HG03378 (cell line): ENCODE measurements at regions not wholly inside any gene's neighbourhood (a gene's known extent, or its start where the extent isn't known, plus 50 kb on each side); places are given as distances from the start of the nearest gene placed in this dataset.

Experiments used
- ATAC-seq: cut with Tn5 transposase; IDR thresholded peaks from one replicate; pipeline ENCODE4 v1.9.1; 2021; ENCODE audit warnings: mild to moderate bottlenecking, moderate library complexity; ENCODE audit not compliant: unreplicated experiment

GRCh38 chr5:74501674-74502478 is 138.7 kb downstream of the ENC1 start:
- no peak for ATAC-seq

DNA sequence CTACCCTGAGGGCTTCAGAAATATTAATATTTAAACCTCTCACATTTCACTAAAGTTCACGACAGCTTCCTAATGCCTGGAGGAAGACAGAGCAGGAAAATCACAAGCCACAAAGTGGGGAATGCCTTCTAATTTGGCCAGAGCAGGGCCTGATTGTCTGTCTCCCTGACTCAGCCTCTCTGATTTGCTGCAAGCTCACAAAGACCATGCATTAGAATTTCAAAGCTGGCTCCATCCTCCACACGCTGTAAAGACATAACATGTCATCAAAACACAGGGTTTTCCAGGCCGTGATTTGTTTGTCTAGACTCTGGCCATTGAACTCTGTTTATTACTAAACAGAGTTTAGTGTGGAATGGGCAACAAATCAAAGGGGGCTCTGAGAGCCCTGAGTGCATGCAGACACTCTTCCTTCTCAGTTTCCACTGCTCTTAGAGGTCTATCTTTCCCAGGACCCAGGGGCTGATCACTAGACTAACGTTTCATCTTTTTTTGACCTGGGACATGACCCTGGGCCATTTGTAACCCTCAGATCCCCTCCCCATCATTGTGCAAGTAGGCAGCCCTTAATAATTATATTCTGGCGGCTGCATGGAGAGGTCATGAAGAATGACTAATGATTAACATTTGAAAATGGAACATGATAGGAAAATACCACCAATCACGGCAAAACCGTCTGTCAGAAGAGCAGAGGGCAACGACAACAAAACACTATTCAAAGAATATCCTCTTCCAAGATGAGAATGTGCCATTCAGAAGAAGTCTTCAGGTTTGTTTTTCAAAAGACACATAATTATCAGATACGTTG is 140.2 kb downstream of the ENC1 start:
- no peak for ATAC-seq

DNA sequence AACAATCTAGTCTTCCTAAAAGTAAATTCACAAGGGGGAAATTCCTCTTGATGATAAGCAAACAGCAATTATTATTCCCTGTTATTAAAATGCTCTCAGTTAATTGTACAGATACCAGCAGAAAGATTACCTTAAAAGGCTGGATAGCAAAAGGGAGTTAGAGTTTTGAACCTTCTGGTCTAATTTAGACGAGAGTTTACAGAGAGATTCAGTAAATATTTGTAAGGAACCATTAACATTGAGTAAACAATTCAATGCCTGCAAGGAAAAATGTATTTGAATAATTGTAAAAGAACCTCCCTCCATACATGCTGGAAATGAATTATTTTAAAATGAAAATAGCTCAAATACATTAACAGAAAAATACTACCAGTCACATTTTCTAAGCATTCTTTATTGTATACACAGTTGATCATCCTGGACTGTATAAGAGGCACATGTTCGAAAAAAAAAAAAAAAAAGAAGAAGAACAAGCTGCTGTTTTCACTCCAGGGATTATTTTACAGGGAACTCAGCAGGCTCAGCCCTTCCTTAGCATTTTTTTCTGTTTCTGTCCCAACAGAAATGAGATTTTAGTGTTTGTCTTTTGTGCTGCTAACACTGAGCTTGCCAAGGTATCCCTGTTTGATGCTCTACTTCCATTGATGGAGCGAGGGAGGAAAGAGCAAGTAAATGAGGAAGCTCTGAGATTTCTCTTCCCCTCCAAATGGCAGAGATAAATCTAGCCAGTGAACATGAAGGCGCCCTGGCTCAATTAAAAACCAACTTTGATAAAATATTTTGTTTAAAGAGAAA is 141.1 kb downstream of the ENC1 start:
- no peak for ATAC-seq

- no peak for ATAC-seq
Observed at GRCh38 chr5:74497706-74498105, 142.8 kb downstream of the ENC1 start.

GRCh38 chr5:74493411-74493810 is 147.1 kb downstream of the ENC1 start:
- ATAC-seq = no peak

DNA sequence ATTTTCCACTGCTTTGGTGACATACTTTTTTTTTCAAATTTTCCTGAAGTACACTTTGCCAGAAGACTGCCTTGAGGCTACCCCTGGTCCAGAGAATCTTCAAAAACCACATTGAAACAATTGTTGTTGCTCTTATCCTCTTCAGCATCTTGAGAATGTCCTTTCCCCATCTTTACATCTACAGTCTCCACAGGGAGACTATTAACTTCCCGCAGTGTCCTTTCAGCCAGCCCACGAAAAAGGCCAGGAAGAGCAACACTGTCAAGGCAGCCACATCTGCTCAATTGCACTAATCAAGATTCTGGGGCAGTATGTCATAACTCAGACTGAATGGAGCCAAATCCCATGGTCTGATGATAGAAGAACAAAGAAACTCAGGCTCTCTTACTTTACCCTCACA is 148.3 kb downstream of the ENC1 start:
- ATAC-seq = no peak

DNA sequence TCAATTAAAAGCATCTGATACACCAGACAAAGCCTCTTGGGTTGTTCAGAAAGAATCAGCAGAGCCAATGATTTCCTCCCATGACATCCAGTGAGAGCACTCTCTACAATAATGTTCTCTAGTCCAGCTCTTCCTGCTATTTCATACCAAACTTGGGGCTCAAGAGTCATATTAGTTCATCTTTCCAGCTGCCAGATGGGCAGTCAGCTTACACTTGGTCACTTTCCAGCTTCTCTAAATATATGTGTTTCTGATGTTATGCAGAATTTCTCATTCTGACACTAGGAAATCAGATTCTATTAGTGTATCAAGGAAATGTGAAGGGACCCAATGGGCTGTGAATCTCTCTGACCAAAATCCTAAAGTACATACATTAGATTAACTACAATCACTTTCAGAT is 148.9 kb downstream of the ENC1 start:
- ATAC-seq = no peak

DNA sequence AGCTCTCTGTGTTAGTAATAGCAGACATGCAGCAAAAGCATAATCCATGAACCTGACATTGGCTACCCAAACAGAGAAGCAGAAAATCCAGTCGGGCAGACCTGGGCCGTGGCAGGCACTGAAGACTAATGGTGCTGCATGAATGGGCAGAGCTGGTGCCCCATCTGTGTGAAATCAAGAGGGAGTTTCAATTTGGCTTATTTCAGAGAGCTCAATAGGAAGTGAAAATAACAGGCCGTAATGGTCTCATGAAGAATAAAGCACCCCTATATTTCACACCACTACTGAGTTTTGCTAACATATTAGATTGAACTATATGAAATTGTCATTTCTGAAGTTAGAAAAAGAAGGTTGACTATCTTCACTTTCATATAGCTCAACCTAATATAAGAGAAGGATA is 149.7 kb downstream of the ENC1 start:
- peak; percentile 94 for ATAC-seq

DNA sequence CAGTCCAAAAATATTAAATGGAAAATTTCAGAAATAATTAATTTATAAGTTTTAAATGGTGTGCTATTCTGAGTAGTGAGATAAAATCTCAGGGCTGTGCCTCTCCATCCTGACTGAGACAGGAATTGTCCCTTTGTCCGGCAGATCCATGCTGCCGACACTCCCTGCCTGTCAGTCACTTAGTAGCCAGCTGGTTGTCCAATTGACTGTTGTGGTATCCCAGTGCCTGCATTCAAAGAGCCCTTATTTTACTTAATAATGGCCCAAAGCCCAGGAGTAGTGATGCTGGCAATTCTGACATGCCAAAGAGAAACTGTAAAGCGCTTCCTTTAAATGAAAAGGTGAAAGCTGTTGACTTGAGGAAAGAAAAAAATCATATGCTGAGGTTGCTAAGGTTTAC is 157.5 kb downstream of the ENC1 start:
- no peak for ATAC-seq

DNA sequence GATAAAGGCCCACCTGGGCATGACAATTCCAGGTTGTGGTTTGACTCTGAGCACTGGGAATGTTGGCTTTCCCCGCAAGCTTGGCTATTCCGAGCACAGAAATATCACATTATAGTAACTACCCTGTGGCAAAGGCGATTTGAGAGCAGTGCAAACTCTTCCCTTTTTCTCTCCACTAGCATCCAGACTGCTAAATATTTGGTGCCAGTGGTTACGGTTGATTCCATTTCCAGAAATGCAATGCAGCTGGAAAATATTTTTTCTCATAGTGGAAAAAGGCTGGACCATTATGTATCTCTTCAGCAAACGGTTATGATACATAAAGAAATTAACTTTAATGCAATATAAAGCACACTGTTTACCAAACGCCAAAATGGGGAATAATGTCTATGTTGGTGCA is 158.0 kb downstream of the ENC1 start:
- ATAC-seq = no peak

GRCh38 chr5:74481357-74481756 is 159.2 kb downstream of the ENC1 start:
- peak; percentile 69 for ATAC-seq

- no peak for ATAC-seq
Observed at GRCh38 chr5:74480201-74480600, 160.3 kb downstream of the ENC1 start.

DNA sequence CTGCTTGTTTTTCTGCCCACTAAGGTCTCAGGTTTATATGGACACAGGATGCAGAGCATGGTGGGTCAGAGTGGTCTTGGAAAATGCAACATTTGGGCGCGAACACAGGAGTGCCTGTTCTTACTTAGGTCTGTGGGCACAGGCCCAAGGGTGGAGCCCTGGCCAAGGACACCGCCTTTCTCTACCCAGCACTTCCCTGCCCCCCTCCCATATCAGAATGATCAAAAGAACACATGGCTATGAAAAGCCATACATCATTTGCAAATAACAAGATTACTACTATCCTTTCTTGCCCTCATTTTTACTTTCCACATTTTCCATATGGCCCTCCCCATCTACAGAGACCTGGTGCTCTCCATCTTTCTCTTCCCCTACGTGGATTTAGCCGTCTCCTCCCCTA is 162.2 kb downstream of the ENC1 start:
- no peak for ATAC-seq

DNA sequence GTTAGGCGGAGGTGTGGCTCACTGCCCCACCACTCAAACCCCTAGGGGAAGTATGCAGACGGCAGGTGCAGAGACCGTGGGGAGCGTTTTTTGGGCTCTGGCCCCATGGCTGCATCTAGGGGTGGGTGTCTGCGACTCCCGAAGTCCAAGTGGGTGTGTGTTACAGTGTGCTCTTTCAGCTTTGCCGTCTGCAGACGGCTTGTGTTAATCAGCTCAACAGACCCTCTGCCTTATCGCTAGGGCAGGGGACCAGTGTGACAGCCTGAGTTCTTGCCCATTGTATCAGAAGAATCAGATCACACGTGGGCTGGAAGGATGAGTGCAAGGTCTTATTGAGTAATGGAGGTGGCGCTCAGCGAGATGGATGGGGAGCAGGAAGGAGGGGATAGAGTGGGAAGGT is 162.8 kb downstream of the ENC1 start:
- ATAC-seq = no peak

DNA sequence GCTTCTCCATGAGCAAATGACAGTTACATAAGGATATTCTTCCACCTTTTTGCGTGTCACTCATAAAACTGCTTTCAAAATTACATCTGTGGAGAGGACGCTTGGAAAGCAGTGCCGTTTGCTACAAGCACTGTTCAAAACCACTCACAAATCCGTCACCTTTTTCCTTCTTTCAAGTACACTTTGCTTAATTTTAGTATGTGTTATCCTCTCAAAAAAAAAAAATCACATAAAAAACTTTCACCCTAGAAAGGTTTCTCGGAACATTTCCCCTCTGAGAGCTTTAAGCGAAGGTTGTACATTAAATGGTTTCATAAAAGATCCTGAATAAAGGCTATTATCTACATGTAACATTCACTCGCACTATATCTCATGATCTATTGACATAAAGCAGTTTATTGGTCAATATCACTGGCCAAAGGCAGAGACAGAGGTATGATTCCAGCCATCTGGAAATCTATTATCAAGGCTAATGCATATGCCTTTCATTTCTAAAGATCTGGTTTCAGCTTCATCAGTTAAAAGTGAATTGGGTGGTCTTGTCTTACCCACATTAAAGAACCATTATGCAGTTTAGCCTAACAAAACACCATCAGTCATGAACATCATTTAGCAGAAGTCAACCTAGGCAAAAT is 163.6 kb downstream of the ENC1 start:
- ATAC-seq = no peak

DNA sequence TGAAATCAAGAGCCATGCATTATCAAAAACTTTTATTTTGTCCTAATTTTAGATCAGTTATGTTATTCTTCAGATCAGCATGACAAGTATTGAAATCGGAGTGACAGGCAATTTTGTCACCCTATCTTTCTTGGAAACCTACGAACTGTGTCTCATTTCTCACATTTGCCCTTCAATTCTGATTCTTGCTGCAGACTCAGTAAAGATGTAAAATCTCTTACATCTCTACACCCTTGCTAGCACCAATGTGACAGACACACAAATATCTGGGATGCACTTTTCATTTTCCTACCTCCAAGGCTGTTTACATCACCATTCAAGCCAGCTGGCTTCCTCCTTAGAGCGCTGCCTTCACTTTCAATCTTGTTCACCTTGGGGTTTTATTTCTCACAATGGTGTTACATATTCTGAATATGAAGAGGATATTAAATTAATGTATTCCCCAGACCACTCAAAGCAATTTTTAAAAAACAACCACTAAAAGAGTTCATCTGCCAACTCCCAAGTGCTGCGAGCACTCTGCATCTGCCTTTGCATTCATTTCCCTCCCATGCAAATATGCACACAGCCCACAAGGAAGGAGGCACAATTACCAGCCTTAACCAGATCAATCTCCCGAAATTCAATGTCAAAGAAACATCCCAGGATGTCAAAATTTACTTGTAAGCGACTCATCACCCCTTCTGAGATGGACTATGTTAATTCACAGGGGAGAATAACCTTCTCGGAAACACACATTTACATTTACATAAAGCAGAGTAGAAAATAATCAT is 164.3 kb downstream of the ENC1 start:
- no peak for ATAC-seq

- ATAC-seq = no peak
Observed at GRCh38 chr5:74471875-74472274, 168.7 kb downstream of the ENC1 start.

DNA sequence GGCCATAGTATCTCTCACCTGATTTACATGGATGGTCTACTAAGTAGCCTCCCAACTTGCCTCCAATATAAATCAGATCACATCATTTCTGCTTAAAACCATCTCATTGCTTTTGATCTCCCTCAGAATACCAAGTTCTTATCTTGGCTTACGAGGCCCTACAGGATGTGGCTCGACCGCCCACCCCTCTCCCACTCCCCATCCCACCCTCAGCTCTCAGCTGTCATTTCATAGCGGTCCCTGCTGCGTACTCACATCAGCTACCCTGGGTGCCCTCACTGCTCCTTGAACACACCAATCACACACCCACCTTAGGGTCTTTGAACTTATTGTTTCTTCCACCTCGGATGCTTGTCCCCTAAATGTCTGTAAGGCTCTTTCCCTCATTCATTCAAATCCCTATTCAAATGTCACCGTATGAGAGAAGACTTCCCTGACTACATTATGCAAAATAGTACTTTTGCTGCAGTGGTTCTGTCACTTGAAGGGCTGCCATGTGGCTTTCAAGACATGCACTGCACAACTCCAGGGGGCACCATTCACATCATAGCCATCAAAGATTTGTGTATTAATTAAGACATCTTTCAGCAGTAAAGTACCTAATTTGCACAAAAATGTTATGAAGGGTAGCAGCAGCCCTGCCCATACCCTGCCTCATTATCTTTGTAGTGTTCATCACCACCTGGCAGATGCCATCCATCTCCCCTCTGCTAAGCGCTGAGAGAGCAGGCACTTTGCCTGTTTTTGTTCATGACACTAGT is 171.1 kb downstream of the ENC1 start:
- ATAC-seq = no peak

DNA sequence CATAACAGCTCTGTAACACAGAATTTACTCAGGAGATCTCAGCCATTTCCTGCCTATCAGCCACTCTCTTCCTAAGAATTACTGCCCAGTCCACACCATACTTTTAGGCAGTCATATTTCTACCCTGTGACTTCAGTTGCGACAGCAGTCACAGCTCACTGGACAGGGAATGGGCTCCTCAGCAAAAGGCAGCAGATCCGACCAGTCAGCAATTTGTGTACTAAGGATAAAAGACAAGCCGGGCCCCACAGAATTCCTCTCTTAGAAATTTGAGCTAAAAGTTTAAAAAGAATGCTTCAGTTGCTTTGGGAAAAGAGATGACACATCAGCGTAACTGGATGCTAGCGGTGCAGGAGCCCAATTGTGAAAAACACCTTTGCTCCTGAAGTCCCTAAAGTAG is 172.1 kb downstream of the ENC1 start:
- no peak for ATAC-seq

DNA sequence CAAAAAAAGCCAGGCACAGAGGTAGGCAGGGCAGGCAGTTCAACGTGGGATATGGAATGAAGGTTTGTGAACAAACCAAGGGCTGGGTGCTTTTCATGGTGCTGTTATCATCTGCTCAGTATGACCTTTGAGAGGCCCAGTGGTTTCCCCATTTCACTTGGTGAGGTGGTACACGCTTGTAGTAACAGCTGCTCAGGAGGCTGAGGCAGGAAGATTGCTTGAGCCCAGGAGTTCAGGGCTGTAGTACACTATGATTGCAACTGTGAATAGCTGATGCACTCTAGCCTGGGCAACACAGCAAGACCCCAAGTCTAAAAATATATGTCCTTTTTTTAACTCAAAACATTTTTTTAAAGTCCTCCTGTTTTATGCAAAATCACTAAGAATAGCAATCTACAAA is 174.8 kb downstream of the ENC1 start:
- ATAC-seq = no peak
